ENCODE measurements at regions not wholly inside any gene's neighbourhood (a gene's known extent, or its start where the extent isn't known, plus 50 kb on each side); places are given as distances from the start of the nearest gene placed in this dataset.
"Not testable (repeated sequence)": the region's sequence is repeated elsewhere in the genome, so short reads cannot be mapped to it uniquely, and the experiment has no call there.

DNA sequence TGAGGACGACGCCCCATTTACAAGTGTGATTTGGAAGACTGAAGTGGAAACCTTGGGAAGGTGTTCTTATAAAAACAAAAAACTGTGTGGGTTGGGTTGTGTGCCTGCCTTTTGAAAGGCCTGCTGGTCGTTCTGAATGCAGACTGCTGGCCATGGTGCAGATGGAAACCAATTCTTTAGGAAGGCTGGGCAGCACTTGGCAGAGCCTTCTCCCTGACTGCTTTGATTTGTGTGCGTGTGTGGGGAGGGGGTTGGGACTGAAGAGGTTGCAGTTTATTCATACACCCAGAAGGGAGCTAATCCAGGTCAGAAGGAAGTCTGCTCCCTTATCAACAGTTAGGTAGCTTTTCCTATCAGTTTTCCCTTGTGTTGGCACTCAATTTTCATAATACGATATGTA lies 288.7 kb downstream of the SOX2 start:
- DNase-seq = no peak

DNA sequence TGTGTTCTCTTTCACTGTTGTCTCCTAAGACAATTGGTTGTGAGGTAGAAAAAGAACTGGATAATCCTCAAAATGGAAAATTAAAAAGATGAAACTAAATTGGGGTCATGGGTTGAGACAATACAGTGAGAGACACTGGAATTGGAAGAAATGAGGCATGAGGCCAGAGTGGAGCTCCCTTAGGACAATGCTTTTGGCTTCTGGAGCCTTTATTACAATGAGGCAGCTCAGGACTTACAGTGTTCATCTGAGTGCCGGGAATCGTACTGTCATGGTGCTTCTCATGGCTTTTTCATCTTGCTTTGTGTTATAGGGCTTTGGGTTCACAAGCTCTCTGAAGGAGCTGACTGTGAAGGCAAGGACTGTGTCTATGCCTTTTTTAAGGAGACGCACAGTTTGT lies 293.5 kb downstream of the SOX2 start:
- DNase-seq = no peak

DNA sequence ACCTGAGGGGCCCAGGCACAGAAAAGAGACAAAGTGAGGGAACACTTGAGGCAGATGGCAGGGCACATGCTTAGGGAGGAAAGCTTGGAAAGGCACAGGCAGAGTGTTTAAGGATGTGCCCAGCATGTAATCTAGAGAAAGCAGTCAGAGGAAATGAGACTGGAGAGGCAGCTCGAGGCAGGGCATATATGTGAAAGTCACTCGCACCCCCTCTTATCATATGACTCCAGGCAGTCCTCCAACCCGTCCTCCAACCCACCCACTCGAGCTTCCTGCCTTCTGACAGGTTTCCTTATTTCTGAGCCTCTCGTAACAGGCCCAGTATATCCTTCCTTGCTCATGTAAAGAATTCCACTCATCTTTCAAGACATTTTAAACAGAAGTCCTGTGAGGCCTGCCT lies 294.0 kb downstream of the SOX2 start:
- no peak for DNase-seq

GRCh38 chr3:182006431-182006830 lies 294.7 kb downstream of the SOX2 start:
- no peak for DNase-seq

GRCh38 chr3:182007441-182007840 lies 295.7 kb downstream of the SOX2 start:
- no peak for DNase-seq

- DNase-seq = no peak
Measured at GRCh38 chr3:182018361-182018760, 306.6 kb downstream of the SOX2 start.

DNA sequence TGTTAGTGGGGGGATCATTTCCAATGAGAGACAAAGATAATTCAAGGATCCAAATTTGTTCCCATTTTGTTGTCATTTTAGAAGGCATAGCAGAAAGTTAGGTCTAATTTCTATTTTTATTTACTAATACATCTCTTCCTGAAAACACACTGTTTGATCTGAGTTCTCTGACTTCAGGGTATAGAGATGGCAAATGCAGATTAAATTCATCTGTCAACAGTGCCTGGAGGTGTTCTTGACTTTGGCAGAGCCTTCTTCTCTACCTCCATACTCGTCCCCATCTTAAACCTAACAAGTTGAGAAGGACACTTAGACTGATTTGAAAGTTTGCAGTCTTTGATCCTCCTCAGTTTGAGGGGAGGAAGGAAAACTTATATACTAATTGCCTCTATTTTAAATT lies 308.2 kb downstream of the SOX2 start:
- no peak for DNase-seq

DNA sequence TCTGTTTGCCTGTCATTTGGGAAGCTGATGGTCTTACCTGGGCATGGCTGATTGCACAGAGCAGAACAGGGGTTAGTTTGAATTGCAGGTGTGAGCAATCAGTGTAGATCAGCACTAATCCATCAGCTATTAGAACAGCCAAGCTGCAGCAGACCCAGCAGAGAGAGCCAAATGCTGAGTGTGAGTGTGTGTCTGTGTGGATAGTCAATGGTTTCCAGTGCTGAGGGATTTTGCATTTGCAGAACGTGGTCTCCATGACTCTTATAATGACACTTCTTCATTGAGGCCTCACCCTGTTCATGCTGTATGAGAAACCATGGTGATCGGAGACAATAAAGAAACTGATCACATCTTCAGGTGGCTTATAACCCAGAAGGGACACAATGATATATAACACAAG lies 312.1 kb downstream of the SOX2 start:
- no peak for DNase-seq

DNA sequence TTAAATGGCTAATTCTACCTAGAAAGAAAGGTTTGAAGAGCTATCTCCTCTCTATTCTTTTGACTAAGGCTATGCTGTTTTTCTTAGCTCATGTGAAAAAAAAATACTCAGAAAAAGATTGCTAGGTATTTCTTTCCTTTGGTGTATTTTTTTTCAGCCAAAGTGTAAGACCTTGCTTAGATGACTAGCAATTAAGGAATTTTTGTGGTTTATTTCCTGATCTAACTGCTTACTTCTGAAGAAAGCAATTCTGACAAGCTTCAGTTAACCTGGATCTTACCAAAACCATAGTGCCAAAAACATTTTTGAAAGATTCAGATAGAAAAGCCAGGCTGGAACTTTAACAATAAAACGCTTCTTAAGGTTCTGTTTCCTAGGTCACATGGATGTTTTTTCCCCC lies 315.6 kb downstream of the SOX2 start:
- DNase-seq = no peak

GRCh38 chr3:182028081-182028480 lies 316.4 kb downstream of the SOX2 start:
- DNase-seq = no peak

DNA sequence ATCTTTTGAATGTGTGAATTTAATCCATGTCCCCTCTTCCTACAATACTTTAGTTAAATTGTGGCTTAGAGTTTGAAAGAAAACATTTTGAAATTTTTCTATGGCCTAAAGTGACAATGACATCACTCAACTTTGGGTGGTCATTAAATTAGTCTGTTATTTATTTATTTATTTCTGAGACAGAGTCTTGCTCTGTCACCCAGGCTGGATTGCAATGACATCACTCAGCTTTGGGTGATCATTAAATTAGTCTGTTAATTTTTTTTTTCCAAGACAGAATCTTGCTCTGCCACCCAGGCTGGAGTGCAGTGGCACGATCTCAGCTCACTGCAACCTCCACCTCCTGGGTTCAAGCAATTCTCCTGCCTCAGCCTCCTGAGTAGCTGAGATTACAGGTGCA lies 322.5 kb downstream of the SOX2 start:
- DNase-seq = not testable (repeated sequence)

GRCh38 chr3:182035324-182035723 lies 323.6 kb downstream of the SOX2 start:
- DNase-seq = no peak

- DNase-seq = no peak
Measured at GRCh38 chr3:182036382-182036781, 324.7 kb downstream of the SOX2 start.

DNA sequence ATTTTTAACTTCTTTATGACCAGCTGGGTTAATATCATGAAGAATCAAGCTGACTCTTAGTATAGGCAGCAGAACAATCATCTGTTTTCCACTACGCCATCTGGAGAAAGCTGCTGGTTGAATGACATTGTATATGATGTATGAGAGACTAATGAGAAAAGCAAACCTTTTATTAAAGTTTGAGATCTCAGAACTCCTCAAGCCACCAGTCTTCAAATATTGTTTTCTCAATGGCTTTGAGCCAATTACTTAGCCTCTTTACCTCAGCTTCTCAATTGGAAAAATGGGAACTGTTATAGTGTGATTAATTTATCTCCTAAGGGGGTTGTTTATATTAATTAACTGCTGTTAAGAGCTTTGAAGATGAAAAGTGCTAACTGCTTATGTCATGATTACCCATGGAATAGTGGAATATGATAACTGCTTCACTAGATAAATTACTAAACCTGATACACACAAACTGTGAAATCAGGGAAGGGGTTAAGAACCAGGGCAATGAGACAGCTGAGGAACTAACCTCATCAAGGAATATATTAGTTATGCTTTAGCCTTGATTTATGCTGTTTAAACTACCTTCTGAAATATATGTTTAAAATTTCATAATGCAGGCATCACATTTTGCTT lies 330.1 kb downstream of the SOX2 start:
- no peak for DNase-seq

DNA sequence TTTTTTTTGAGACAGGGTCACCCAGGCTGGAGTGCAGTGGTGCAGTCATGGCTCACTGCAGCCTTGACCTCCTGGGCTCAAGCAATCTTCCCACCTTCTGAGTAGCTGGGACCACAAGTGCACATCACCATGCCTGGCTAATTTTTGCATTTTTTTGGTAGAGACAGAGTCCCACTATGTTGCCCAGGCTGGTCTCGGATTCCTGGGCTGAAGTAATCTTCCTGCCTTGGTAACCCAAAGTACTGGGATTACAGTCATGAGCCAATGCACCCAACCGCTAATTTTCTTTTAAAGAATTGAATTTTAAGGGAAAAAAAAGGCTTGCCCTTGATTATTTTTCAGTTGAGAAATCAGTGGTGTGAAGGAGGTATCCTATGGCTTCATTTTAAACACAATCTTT lies 334.0 kb downstream of the SOX2 start:
- DNase-seq = no peak

DNA sequence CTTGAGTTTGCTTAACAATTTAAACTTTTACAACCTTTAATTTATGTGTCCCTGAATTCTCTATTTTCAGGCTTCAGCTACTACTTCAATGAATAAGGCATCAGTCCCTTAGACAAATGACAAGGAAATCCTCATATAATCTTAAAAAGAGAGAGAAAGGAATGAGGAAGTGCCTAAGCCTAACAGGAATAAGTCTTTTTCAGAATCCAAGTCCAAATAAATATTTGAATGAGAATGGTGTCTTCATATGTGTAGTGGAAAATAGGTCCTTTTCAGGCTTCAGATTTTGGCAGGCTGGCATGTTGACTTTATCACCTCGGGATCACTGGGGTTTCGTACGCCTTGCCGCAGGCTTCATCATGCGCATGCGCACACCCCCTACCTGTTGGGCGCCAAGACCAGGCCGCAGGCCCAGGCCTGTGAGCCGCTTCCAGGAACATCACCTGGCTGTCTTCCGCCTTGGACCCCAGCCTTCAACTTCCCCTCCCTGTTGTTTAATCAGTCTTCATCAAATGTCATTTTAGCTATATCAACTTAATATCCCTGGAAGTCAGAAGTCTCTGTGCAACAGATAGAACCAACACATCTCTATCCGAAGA lies 334.5 kb downstream of the SOX2 start:
- DNase-seq = no peak

DNA sequence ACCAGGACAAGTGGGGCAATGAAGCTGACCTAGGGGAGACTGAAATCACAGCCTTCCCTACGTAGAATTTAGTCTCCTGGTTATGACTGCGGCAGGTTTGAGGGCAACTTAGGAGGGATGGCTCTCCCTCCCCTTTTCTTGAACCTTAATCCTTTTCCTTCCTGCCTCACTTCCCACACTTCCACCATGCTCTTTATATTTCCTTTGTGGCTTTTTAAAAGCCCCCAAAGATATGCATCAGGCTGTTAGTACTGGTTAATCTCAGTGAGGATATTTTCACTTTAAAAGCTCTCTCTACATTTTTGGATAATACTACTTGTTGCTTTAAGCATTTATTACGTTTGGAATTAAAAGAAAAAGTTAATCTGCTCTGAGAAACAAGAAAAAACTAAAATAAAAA lies 339.2 kb downstream of the SOX2 start:
- no peak for DNase-seq

DNA sequence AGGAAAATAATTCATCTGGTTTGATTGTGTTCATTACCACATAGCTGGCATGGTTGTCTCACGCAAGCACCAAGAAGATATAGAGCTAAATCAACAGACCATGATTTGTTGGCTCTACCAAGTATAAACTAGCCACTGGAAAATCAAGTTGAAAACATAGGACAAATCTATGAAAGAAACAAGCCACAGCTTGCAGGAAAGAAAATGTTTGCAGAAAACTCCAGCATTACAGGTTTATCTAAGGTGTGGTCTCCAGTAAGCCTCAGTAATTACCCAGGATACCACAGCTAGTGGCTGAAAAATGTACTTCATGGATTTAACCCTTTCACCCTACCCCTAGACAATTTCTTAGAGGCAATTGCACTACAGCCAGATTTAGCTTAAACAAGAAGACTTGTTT lies 340.6 kb downstream of the SOX2 start:
- no peak for DNase-seq

GRCh38 chr3:182052757-182053156 lies 341.0 kb downstream of the SOX2 start:
- DNase-seq = no peak

GRCh38 chr3:182058488-182058887 lies 346.8 kb downstream of the SOX2 start:
- no peak for DNase-seq

- no peak for DNase-seq
Measured at GRCh38 chr3:182063742-182064141, 352.0 kb downstream of the SOX2 start.

GRCh38 chr3:182067423-182067822 lies 355.7 kb downstream of the SOX2 start:
- DNase-seq = no peak

DNA sequence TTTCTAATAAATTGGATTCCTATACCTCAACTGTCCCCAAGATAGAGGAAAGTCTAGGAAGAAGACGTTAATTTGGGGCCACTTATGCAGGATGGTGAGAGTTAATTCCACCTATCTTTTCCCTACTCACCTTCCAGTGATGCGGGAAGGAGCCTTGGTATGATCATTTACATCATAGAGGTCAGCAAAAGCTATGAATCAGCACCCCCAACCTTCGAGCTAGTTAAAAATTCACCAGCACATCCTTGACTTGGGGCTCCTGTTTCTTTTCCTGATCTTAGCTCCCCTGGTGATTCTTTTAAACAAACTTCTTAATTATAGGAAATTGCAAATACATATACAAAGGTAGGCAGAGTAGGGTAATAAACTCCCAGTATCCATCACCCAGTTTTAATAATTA lies 366.6 kb downstream of the SOX2 start:
- no peak for DNase-seq

- no peak for DNase-seq
Measured at GRCh38 chr3:182078929-182079328, 367.2 kb downstream of the SOX2 start.

- DNase-seq = no peak
Measured at GRCh38 chr3:182081096-182081495, 369.4 kb downstream of the SOX2 start.

All from activated naive CD4-positive, alpha-beta T cell treated with anti-CD3 and anti-CD28 coated beads, Interleukin-2, amount 50 U/mL, for 16 hours (primary cell).